H1 (cell line): ENCODE measurements at regions not wholly inside any gene's neighbourhood (a gene's known extent, or its start where the extent isn't known, plus 50 kb on each side); places are given as distances from the start of the nearest gene placed in this dataset.

ENCODE experiments used
- CTCF ChIA-PET: fragments of 300-600 bp; sonication (Branson Sonifier 250); formaldehyde crosslinking; loops from one replicate; lab custom pipeline; 2021; ENCODE audit not compliant: partially characterized antibody; lab: Charles Lee
- POLR2A ChIA-PET: fragments of 300-600 bp; sonication (Branson Sonifier 250); formaldehyde crosslinking; loops from one replicate; lab custom pipeline; 2021; ENCODE audit warnings: inconsistent platforms; ENCODE audit not compliant: partially characterized antibody; lab: Charles Lee
- DNase-seq, 2 experiments: peaks; one replicate each; pipeline versions ENCODE4 v3.0.0 to v3.0.0-alpha.2; 2010 to 2022; ENCODE audit warnings: low spot score in 2 of 2, low read depth in 1 of 2, mixed read lengths in 1 of 2
- FAIRE-seq: peaks from 2 replicates; lab custom pipeline; 2011; peaks lifted over from hg19 to GRCh38; lab: Jason Lieb, UNC
- H2AFZ ChIP-seq: 2 replicates; pipeline ENCODE4 v1.8.1; 2012; ENCODE audit warnings: low read length, inconsistent platforms
- H2AK5ac ChIP-seq: 2 replicates; pipeline ENCODE4 v1.6.1; 2013; ENCODE audit warnings: low read depth, low read length
- H2BK120ac ChIP-seq: replicated peaks from 2 replicates; pipeline ENCODE3; 2013; ENCODE audit warnings: low read depth, low read length, inconsistent platforms
- H2BK12ac ChIP-seq: 2 replicates; pipeline ENCODE4 v1.6.1; 2013; ENCODE audit warnings: low read depth, low read length
- H2BK15ac ChIP-seq: 2 replicates; pipeline ENCODE4 v1.6.1; 2013; ENCODE audit warnings: low read length
- H2BK20ac ChIP-seq: 2 replicates; pipeline ENCODE4 v1.6.1; 2013; ENCODE audit warnings: low read length
- H2BK5ac ChIP-seq: 2 replicates; pipeline ENCODE4 v1.6.1; 2013; ENCODE audit warnings: low read depth, low read length
- H3K14ac ChIP-seq: 2 replicates; pipeline ENCODE4 v1.6.1; 2013; ENCODE audit warnings: inconsistent platforms; ENCODE audit not compliant: insufficient read length
- H3K18ac ChIP-seq: 2 replicates; pipeline ENCODE4 v1.6.1; 2013; ENCODE audit warnings: low read length; ENCODE audit errors: extremely low read depth
- H3K23ac ChIP-seq: 2 replicates; pipeline ENCODE4 v1.6.1; 2013; ENCODE audit warnings: inconsistent platforms; ENCODE audit not compliant: insufficient read length
- H3K23me2 ChIP-seq: 2 replicates; pipeline ENCODE4 v1.6.1; 2013; ENCODE audit warnings: low read depth, low read length
- H3K27ac ChIP-seq: 2 replicates; pipeline ENCODE4 v1.6.1; 2011; ENCODE audit warnings: low read depth, low read length, inconsistent platforms
- H3K27me3 ChIP-seq, 4 experiments: replicated peaks in 1 of 4; 1 replicate in 1 of 4; 2 replicates in 3 of 4; pipeline versions ENCODE4 v1.6.1 to v1.8.1; 2011 to 2013; ENCODE audit warnings: low read length in 3 of 4, mild to moderate bottlenecking in 3 of 4, inconsistent platforms in 2 of 4, mixed read lengths in 2 of 4, moderate library complexity in 1 of 4; ENCODE audit not compliant: control insufficient read depth in 3 of 4, insufficient read depth in 3 of 4; ENCODE audit errors: extremely low read depth in 1 of 4
- H3K36me3 ChIP-seq, 4 experiments: 2 replicates each; pipeline versions ENCODE4 v1.6.1 to v1.8.1; 2011 to 2013; ENCODE audit warnings: mild to moderate bottlenecking in 4 of 4, low read length in 3 of 4, moderate library complexity in 2 of 4, control low read depth in 1 of 4, inconsistent platforms in 1 of 4; ENCODE audit not compliant: insufficient read depth in 4 of 4, control insufficient read depth in 2 of 4
- H3K4ac ChIP-seq: replicated peaks from 2 replicates; pipeline ENCODE3; 2013; ENCODE audit warnings: low read length, low read depth, mixed read lengths, inconsistent platforms; ENCODE audit not compliant: insufficient read length
- H3K4me1 ChIP-seq, 4 experiments: replicated peaks in 1 of 4; 1 replicate in 1 of 4; 2 replicates in 3 of 4; pipeline versions ENCODE4 v1.6.1 to v1.8.1; 2011 to 2013; ENCODE audit warnings: low read length in 3 of 4, inconsistent platforms in 2 of 4, mixed read lengths in 1 of 4; ENCODE audit not compliant: insufficient read depth in 4 of 4, control insufficient read depth in 3 of 4
- H3K4me2 ChIP-seq, 2 experiments: 2 replicates each; pipeline versions ENCODE4 v1.6.1 to v1.8.1; 2011 to 2013; ENCODE audit warnings: low read depth in 2 of 2, low read length in 2 of 2, control low read depth in 1 of 2, inconsistent platforms in 1 of 2, mild to moderate bottlenecking in 1 of 2; ENCODE audit not compliant: insufficient read depth in 1 of 2
- H3K4me3 ChIP-seq, 4 experiments: fragments of 200-600, 300-600 bp in 1 of 4; sonication (generic), shearing (Covaris generic), sonication (Bioruptor Twin) in 1 of 4; 2 replicates each; pipeline versions ENCODE4 v1.5.1 to v1.8.1; 2011 to 2016; ENCODE audit warnings: low read length in 4 of 4, low read depth in 3 of 4, control low read depth in 2 of 4, inconsistent platforms in 2 of 4, mild to moderate bottlenecking in 2 of 4, mixed read lengths in 1 of 4, moderate library complexity in 1 of 4; ENCODE audit not compliant: insufficient read depth in 2 of 4; ENCODE audit errors: extremely low read depth in 1 of 4
- H3K56ac ChIP-seq: replicated peaks from 2 replicates; pipeline ENCODE3; 2013; ENCODE audit warnings: low read depth, mild to moderate bottlenecking, mixed read lengths, low read length, inconsistent platforms; ENCODE audit not compliant: insufficient read length
- H3K79me1 ChIP-seq: 2 replicates; pipeline ENCODE4 v1.6.1; 2013; ENCODE audit warnings: low read depth, low read length, control low read depth
- H3K79me2 ChIP-seq, 2 experiments: 2 replicates each; pipeline versions ENCODE4 v1.6.1 to v1.8.1; 2012 to 2013; ENCODE audit warnings: low read length in 2 of 2, mild to moderate bottlenecking in 2 of 2, inconsistent platforms in 1 of 2; ENCODE audit not compliant: insufficient read depth in 2 of 2, control insufficient read depth in 1 of 2
- H3K9ac ChIP-seq, 4 experiments: replicated peaks in 1 of 4; 1 replicate in 1 of 4; 2 replicates in 3 of 4; pipeline versions ENCODE4 v1.6.1 to v1.8.1; 2011 to 2013; ENCODE audit warnings: low read depth in 3 of 4, low read length in 3 of 4, control low read depth in 2 of 4, mild to moderate bottlenecking in 2 of 4, moderate library complexity in 2 of 4, inconsistent platforms in 1 of 4; ENCODE audit errors: extremely low read depth in 1 of 4
- H3K9me3 ChIP-seq, 2 experiments: 2 replicates each; pipeline versions ENCODE4 v1.6.1 to v1.8.1; 2012 to 2013; ENCODE audit warnings: mild to moderate bottlenecking in 2 of 2, moderate library complexity in 2 of 2, control low read depth in 1 of 2, inconsistent platforms in 1 of 2, low read depth in 1 of 2, low read length in 1 of 2, mixed read lengths in 1 of 2; ENCODE audit not compliant: insufficient read depth in 2 of 2
- H4K20me1 ChIP-seq, 2 experiments: replicated peaks in 1 of 2; 2 replicates each; pipeline versions ENCODE3 to v1.8.1; 2011 to 2013; ENCODE audit warnings: inconsistent platforms in 2 of 2, low read length in 2 of 2, mild to moderate bottlenecking in 1 of 2; ENCODE audit not compliant: insufficient read depth in 2 of 2, control insufficient read depth in 1 of 2
- H4K5ac ChIP-seq: 2 replicates; pipeline ENCODE4 v1.6.1; 2013; ENCODE audit warnings: low read length, low read depth, mixed read lengths, inconsistent platforms; ENCODE audit not compliant: insufficient read length
- H4K8ac ChIP-seq: 2 replicates; pipeline ENCODE4 v1.8.0; 2013; ENCODE audit warnings: mild to moderate bottlenecking, moderate library complexity, low read length, inconsistent platforms; ENCODE audit not compliant: insufficient read depth; ENCODE audit errors: extremely low read depth
- H4K91ac ChIP-seq: replicated peaks from 2 replicates; pipeline ENCODE3; 2013; ENCODE audit warnings: low read length, mixed read lengths, inconsistent platforms; ENCODE audit not compliant: insufficient read length
- CHD7 ChIP-seq: fragments of 300-600 bp; sonication (generic); IDR thresholded peaks from 2 replicates; pipeline ENCODE4 v1.7.1; 2012; ENCODE audit warnings: low read length, moderate library complexity, mild to moderate bottlenecking, inconsistent platforms; ENCODE audit not compliant: insufficient replicate concordance
- WGBS, 2 experiments: shearing (Covaris generic) in 1 of 2; methylation state at CpG; one replicate each; pipeline versions ENCODE4 v1.1.6 to v1.1.7; 2013 to 2015; ENCODE audit warnings: low lambda C conversion rate in 2 of 2, mixed read lengths in 2 of 2, inconsistent platforms in 1 of 2, low coverage in 1 of 2, missing lambda C conversion rate in 1 of 2; ENCODE audit not compliant: insufficient replicate concordance in 2 of 2, insufficient coverage in 1 of 2, insufficient read length in 1 of 2; ENCODE audit errors: extremely low coverage in 1 of 2, missing lambda C conversion rate in 1 of 2; 5-methylcytosine and 5-hydroxymethylcytosine counted together

- ChIA-PET CTCF (no interaction called here), POLR2A (interaction anchor here (0.6 kb wide), 1 partner anchor 14 kb away, joined by 3 read pairs; no protein-coding TSS in a partner anchor)
- no peak for FAIRE-seq
- H4K8ac ChIP-seq: no peak overlapping the region
- no peaks in the 10 kb centered on the region for H3K36me3 ChIP-seq
- no peaks in the 10 kb centered on the region for H4K20me1 ChIP-seq
- no peaks in the 10 kb centered on the region for H3K79me1 ChIP-seq
- H3K56ac ChIP-seq: no peak overlapping the region
- WGBS, 2 experiments: 86% methylated on average over 1 of the region's 1 CpG; no CpG with 5 or more reads in 1 of the 2 experiments
- H3K4ac ChIP-seq: no peak overlapping the region
- no peak overlapping the region for H2BK12ac ChIP-seq
- no peaks in the 10 kb centered on the region for H3K27me3 ChIP-seq
- no peak overlapping the region for H2BK5ac ChIP-seq
- H3K14ac ChIP-seq: no peak overlapping the region
- no peak overlapping the region for H3K27ac ChIP-seq
- H3K9me3 ChIP-seq: no peaks in the 10 kb centered on the region
- no peak overlapping the region for H4K5ac ChIP-seq
- H3K18ac ChIP-seq: no peak overlapping the region
- no peak overlapping the region for H2BK20ac ChIP-seq
- H3K23me2 ChIP-seq: no peaks in the 10 kb centered on the region
- H2BK15ac ChIP-seq: no peak overlapping the region
- H2AK5ac ChIP-seq: no peak overlapping the region
- no peak overlapping the region for H2AFZ ChIP-seq
- H3K4me3 ChIP-seq: no peak overlapping the region
- H3K79me2 ChIP-seq: no peaks in the 10 kb centered on the region
- H3K4me2 ChIP-seq: no peak overlapping the region
- H4K91ac ChIP-seq: no peak overlapping the region
- H3K9ac ChIP-seq: no peak overlapping the region
- H3K23ac ChIP-seq: no peak overlapping the region
- DNase-seq: no peak
- H3K4me1 ChIP-seq: no peaks in the 10 kb centered on the region
- no peak overlapping the region for H2BK120ac ChIP-seq
- no peak for TF ChIP-seq CHD7
Measured at GRCh38 chr3:168327856-168328255, 232.1 kb upstream of the GOLIM4 start.
